ENCODE measurements at regions not wholly inside any gene's neighbourhood (a gene's known extent, or its start where the extent isn't known, plus 50 kb on each side); places are given as distances from the start of the nearest gene placed in this dataset.

GRCh38 chr6:115363379-115363778 is 697.3 kb downstream of the FRK start:
- POLR2A ChIA-PET (ENCODE audit: low non-redundant PET), result no interaction called here

GRCh38 chr6:115362234-115362633 is 698.5 kb downstream of the FRK start:
- ChIA-PET POLR2A (ENCODE audit: low non-redundant PET) (no interaction called here), CTCF (no interaction called here)
- DNase-seq (ENCODE audit: low spot score), result no peak
- H3K27ac ChIP-seq (ENCODE audit: low read depth, low read length, poor library complexity, severe bottlenecking), result no peak overlapping the region
- BruUV-seq (replicated peaks), result no TSS peak
- H3K27me3 ChIP-seq (replicated peaks; ENCODE audit: insufficient read depth, low read depth, low read length, poor library complexity), result no peaks in the 10 kb centered on the region
- no peaks in the 10 kb centered on the region for H3K9me3 ChIP-seq (ENCODE audit: low read depth, low read length, poor library complexity, severe bottlenecking)
- no peak overlapping the region for H3K4me3 ChIP-seq (ENCODE audit: low read depth, low read length, poor library complexity, severe bottlenecking)
- TF ChIP-seq EZH2 (IDR thresholded peaks at IDR 0.05; ENCODE audit: borderline replicate concordance, low read depth, low read length, poor library complexity, severe bottlenecking), result no peak
- TF ChIP-seq CTCF (conservative IDR thresholded peaks at IDR 0.05; ENCODE audit: low read depth, low read length), result no peak
- intact Hi-C loops (cut with micrococcal nuclease; ENCODE audit: unreplicated experiment), result no loop called here
- H3K4me1 ChIP-seq (ENCODE audit: insufficient read depth, low read length, poor library complexity, severe bottlenecking), result no peaks in the 10 kb centered on the region
- no peaks in the 10 kb centered on the region for H3K36me3 ChIP-seq (ENCODE audit: insufficient read depth, low read length, poor library complexity, severe bottlenecking)

More at GRCh38 chr6:115363379-115363778, 697.3 kb downstream of the FRK start:
- H3K27ac ChIP-seq (ENCODE audit: low read depth, low read length, poor library complexity, severe bottlenecking), result no peak overlapping the region
- no peaks in the 10 kb centered on the region for H3K4me1 ChIP-seq (ENCODE audit: insufficient read depth, low read length, poor library complexity, severe bottlenecking)
- no peak for DNase-seq (ENCODE audit: low spot score)
- no peak overlapping the region for H3K4me3 ChIP-seq (ENCODE audit: low read depth, low read length, poor library complexity, severe bottlenecking)
- H3K9me3 ChIP-seq (ENCODE audit: low read depth, low read length, poor library complexity, severe bottlenecking), result no peaks in the 10 kb centered on the region
- TF ChIP-seq CTCF (conservative IDR thresholded peaks at IDR 0.05; ENCODE audit: low read depth, low read length) (no peak), EZH2 (IDR thresholded peaks at IDR 0.05; ENCODE audit: borderline replicate concordance, low read depth, low read length, poor library complexity, severe bottlenecking) (no peak)
- no peaks in the 10 kb centered on the region for H3K36me3 ChIP-seq (ENCODE audit: insufficient read depth, low read length, poor library complexity, severe bottlenecking)
- no TSS peak for BruUV-seq (replicated peaks)
- no peaks in the 10 kb centered on the region for H3K27me3 ChIP-seq (replicated peaks; ENCODE audit: insufficient read depth, low read depth, low read length, poor library complexity)
- CTCF ChIA-PET, result no interaction called here
- intact Hi-C loops (cut with micrococcal nuclease; ENCODE audit: unreplicated experiment), result no loop called here

GRCh38 chr6:115360602-115361325 is 699.9 kb downstream of the FRK start:
- Histone ChIP-seq H3K27ac (ENCODE audit: low read depth, low read length, poor library complexity, severe bottlenecking) (no peak overlapping the region), H3K4me1 (ENCODE audit: insufficient read depth, low read length, poor library complexity, severe bottlenecking) (no peaks in the 10 kb centered on the region), H3K4me3 (ENCODE audit: low read depth, low read length, poor library complexity, severe bottlenecking) (no peak overlapping the region), H3K9me3 (ENCODE audit: low read depth, low read length, poor library complexity, severe bottlenecking) (no peaks in the 10 kb centered on the region), H3K27me3 (replicated peaks; ENCODE audit: insufficient read depth, low read depth, low read length, poor library complexity) (no peaks in the 10 kb centered on the region), H3K36me3 (ENCODE audit: insufficient read depth, low read length, poor library complexity, severe bottlenecking) (no peaks in the 10 kb centered on the region)
- POLR2A ChIA-PET (ENCODE audit: low non-redundant PET), result no interaction called here
- no peak for DNase-seq (ENCODE audit: low spot score)
- CTCF ChIA-PET, result no interaction called here
- no TSS peak for BruUV-seq (replicated peaks)
- no peak for TF ChIP-seq EZH2 (IDR thresholded peaks at IDR 0.05; ENCODE audit: borderline replicate concordance, low read depth, low read length, poor library complexity, severe bottlenecking)
- TF ChIP-seq CTCF (conservative IDR thresholded peaks at IDR 0.05; ENCODE audit: low read depth, low read length), result no peak
- intact Hi-C loops (cut with micrococcal nuclease; ENCODE audit: unreplicated experiment), result no loop called here

All from A673 (cell line).